Dermis microvascular lymphatic vessel endothelial cell (primary cell): ENCODE measurements at regions not wholly inside any gene's neighbourhood (a gene's known extent, or its start where the extent isn't known, plus 50 kb on each side); places are given as distances from the start of the nearest gene placed in this dataset.
A peak's percentile ranks its signal among the peaks of the same experiment; 100 is the strongest.

Experiments used
- DNase-seq, 2 donors: peaks; one replicate each; pipeline versions ENCODE4 v3.0.0 to v3.0.0-alpha.2; 2010; ENCODE audit warnings: low read depth in 2 of 2

GRCh38 chr7:26487780-26488515 is 196.3 kb downstream of the SNX10 start:
- no peak for DNase-seq

GRCh38 chr7:26489391-26489790 is 197.7 kb downstream of the SNX10 start:
- no peak for DNase-seq

- no peak for DNase-seq
Measured at GRCh38 chr7:26489906-26490639, 198.4 kb downstream of the SNX10 start.

DNA sequence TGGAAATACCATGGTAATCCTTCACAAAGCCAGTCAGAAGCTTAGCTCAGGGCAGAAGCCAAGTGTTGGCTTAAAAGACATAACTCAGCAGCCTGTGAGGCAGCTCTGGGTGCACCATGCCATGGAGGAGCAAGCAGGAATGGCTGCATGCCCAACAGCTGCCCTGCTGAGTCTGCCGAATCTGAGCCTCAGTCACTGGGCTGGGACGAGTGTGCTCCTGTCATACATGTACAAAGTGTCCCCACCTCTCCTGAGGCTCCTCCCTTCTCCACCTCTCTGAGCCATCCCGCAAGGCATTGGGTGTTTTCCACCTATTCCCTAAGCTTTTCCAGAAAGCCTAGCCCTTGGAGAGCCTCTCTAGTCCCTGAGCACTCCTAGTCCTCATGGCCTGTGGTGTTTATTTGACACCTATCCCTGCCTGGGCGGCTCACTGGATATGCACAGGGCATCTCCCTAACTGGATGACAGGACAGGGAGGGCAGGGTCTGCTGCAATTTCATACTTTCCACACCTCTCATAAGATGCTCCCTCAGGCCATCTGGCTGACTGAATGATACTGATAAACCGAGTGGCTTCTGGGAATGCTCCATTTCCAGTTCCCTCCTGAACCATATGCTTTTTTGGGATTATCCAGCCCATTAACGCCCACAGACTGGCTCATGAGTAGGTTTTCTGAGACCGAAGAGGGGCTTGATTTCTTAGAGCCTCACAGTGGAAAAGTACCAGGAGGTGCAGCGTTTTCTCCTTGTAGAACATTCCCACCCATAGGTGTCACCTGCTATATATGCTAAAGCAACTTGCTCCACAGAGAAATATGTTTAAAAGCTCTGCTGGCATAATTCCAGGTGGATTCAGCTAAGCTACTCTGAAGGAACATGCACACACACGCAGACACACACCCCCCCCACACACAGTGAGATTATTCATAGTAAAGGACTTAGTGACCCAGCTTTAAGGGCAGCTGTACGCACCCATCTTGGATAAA is 199.3 kb downstream of the SNX10 start:
- no peak for DNase-seq

- no peak for DNase-seq
Measured at GRCh38 chr7:26492816-26493215, 201.2 kb downstream of the SNX10 start.

- no peak for DNase-seq
Measured at GRCh38 chr7:26493737-26494428, 202.2 kb downstream of the SNX10 start.

DNA sequence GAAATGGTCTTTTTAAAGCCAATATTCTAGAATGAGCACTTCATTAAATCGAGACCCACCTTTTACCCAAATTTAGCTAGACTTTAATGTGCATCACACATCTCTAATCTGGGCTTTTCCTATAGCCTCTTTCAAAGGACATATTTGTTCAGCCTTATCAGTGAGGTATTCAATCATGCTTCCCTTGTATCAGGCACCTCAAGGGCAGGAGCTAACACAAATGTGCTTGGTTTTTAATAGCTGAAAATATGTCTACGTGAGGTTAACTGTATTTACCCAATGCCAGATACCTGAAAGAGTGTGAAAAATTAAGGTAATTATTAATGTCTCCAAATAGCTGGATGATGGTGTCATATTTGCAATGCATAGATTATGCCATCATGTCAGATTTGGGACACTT is 203.9 kb downstream of the SNX10 start:
- no peak for DNase-seq

- DNase-seq, result no peak
Measured at GRCh38 chr7:26497801-26498596, 206.3 kb downstream of the SNX10 start.

DNA sequence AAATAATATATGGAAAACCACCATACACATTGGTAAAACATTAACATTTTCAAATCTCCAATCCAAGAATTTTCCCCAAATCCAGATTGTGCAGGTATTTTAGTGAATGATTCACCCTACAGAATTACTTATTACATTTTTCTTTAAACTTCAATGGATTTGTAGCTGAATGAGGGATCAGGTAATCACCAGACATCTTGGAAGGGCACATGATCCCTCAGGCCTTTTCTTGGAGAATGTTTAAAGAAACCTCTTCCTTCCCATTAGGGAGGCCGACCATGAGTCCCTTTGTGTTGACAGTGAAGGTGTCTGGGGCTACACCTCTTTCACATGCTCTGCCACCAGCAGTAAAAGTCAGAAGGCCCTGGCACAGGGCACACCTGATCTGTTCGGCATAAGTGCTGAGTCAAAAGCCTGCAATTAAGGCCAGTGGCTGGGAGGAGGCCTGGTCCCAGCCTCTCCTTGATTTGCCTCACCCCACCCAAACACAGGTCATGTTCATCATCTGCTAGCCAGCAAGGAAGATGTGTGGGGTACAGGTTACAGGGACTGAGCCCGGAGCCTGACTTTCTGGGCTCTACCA is 207.7 kb downstream of the SNX10 start:
- DNase-seq, result no peak

GRCh38 chr7:26500749-26501352 is 209.2 kb downstream of the SNX10 start:
- DNase-seq, result peak; percentile 12 to 63

DNA sequence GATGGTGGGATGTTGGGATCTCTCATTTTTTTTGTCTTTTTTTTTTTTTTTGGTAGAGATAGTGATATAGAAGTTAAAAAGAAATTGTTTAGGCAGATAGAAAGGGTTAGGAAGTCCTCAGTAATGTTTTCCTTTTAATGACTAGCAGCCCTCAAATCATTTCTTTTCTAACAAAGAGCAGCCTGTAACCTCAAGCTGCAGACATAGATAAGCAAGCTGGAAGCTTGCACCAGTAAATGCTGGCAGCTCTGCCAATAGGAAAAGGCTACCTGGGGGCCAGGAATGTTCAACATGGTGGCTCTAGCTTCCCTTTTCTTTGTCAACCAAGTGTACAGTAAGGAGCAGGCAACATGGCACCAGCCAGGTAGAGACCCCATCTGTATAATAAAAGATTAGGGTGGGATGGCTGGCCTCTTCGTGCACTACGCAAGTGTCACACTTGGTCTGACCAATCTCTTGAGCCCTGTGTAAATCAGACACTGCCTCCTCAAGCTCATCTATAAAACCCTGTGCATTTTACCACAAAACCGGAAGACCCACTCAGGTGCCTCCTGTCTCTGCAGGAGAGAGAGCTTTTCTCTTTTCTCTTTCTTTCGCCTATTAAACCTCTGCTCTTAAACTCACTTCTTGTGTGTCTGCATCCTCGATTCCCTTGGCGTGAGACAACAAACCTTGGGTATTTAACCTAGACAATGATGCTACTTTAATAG is 212.9 kb downstream of the SNX10 start:
- DNase-seq, result no peak

DNA sequence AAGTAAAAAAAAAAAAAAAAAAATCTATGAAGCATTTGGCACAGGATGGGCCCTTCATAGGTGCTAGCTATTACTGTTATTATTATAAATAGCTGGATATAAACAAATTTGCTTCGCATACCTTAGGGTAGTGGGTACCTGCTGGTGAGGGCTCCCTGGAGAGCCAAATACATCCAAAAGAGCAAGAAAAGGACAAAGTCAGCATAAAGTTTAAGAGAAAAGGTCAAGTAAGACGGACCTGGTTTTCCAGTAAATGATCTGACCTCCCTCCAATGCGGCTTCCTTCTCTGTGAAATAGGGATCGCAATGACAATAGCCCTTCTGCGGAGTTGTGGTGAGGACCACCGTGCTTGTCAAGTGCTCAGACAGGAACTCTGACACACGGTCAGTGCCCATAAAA is 214.5 kb downstream of the SNX10 start:
- no peak for DNase-seq

DNA sequence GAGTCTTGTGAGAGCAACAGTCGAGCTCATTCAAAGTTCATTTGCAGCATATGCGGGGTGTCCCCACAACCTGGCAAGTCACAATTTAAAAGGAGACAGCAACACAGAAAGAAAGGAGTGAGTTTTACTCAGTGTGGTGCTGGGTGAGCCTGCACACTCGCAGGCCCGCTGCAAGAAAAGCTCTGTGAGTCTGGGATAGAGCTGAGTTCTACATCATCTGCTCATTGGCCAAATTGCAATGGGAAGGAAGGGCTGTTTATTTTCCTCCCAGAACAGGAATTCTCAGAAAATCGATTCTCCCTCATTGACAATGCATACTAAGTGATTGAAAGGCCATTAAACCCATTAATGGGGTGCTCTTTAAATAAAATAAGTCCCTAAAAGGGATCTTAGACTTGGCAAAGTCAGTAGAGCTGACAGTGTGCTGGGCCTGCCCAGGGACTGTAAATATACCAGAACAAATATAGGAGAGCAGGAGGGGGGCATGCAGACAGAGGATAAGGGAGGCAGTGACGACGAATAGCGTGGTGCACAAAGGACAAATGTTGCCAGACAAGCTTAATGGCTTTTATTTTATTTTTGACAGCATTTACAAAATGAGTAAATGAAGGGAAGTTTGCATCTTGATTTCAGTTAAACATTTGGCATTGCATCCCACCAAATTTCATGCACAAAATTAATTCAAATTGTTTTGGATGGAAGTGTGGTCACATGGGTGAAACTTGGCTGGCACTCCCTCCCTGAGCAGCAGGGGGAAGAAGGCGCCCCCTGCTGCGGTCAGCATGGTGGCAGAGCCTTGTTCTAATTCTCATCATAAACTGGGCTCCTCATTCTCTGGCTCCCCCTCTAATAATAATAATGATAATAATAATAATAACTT is 215.7 kb downstream of the SNX10 start:
- peak in 1 of 2 donors; percentile 13 for DNase-seq

DNA sequence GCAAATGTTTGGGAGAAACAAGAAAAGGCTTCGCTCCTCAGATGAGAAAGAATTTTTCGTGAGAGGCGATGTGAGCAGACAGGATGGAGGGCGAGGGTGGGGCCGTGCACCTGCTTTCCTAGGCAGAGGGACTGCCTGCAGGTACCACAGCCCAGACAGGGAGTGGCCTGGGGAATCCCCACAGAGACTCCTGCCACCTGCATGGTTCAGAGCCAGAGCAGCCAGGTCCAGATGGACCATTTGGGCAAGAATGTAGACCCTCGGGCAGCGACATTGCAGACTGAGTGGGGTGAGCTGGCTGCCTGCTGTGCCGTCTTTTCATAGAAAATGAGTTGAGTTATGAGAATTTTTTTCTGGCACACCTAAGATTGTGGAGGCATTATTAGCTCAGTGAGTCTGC is 216.8 kb downstream of the SNX10 start:
- DNase-seq, result no peak

DNA sequence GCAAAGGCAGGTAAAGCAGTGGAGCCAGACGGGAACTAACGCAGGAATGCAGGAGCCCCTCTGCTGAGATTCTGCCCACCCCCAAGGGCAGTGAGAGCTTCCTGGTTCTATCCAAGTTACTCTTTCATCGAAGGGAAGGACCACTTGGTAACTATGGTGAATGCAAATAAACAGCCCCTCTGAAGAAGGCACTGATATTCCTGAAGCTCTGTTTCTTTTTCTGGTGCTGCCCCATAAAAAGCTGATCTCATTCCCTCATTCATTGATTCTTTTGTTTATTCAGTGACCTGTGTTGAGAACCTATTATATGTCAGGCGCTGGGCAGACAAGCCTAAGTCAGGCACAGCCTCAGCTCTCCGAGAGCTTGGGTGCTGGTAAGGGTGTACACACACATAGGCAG is 217.3 kb downstream of the SNX10 start:
- DNase-seq, result no peak

GRCh38 chr7:26510231-26510957 is 218.7 kb downstream of the SNX10 start:
- DNase-seq, result no peak

DNA sequence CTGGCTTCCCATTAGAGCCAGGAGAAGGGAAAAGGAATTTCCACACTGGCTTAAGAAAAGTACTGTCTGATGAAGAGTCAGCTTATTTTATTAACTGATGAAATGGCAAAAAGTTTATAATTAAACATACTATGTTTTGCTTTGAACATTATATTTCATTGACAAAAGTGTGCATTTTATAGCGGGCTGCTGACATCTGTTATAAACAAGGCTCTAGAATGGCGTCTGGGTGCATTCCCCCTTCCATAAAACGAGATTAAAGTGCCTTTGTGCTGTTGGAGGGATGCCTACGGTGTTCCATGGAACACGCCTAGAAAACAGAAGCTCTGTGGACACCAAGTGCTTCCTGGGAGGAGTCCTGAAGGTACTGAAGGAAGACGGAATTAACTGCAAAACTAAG is 220.2 kb downstream of the SNX10 start:
- no peak for DNase-seq
